ACHN (cell line): ENCODE measurements at regions not wholly inside any gene's neighbourhood (a gene's known extent, or its start where the extent isn't known, plus 50 kb on each side); places are given as distances from the start of the nearest gene placed in this dataset.

Source experiments
- DNase-seq: peaks from one replicate; pipeline ENCODE4 v3.0.0-alpha.2; 2015
- in situ Hi-C: cut with HindIII; loops from 2 replicates; pipeline ENCODE4 v1.10.0; 2017; ENCODE audit warnings: low sequenced_read_pairs, low pct_ligation_motif_present, low pct_unique_long_range_greater_than_20kb

- in situ Hi-C loops = no loop called here
- no peak for DNase-seq
Observed at GRCh38 chr13:83633746-83634145, 248.5 kb downstream of the SLITRK1 start.

- in situ Hi-C loops = no loop called here
- no peak for DNase-seq
Observed at GRCh38 chr13:83622422-83622784, 259.9 kb downstream of the SLITRK1 start.

GRCh38 chr13:83621765-83622421, 260.4 kb downstream of the SLITRK1 start:
- in situ Hi-C loops = no loop called here
- DNase-seq = no peak

GRCh38 chr13:83620530-83621220, 261.6 kb downstream of the SLITRK1 start:
- DNase-seq = no peak
- in situ Hi-C loops = no loop called here

DNA sequence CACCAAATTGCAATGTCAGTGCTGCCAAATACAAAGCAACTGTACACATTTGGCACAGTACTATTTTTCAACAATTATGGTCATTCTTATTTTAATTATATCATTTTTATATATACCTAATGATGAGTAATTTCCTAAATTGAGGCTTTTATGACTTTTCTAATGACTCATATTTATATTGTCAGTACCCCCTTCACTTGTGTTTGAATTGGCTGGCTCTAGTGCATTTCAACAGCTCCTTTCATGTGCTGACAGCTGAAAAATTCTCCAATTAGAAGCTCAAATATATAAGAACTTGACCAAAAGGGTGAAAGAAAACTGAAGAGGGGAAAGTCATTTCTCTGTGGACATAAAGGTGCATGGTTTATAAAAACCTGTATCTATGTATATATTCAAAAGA, 263.3 kb downstream of the SLITRK1 start:
- in situ Hi-C loops = no loop called here
- no peak for DNase-seq

DNA sequence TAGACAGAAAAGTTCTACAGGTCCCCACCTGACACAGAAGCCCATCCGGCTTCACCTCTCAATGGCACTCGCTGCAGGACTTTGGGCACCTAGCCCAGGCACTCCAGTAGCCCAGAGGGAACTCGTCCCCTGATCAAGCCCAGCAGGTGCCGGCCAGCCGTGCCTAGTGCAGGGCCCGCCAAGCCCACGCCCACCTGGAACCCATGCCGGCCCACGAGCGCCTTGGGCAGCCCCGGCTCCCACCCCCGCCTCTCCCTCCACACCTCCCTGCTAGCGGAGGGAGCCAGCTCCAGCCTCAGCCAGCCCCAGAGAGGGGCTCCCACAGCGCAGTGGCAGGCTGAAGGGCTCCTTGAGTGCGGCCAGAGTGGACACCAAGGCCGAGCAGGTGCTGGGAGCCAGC, 268.8 kb downstream of the SLITRK1 start:
- in situ Hi-C loops = no loop called here
- no peak for DNase-seq

DNA sequence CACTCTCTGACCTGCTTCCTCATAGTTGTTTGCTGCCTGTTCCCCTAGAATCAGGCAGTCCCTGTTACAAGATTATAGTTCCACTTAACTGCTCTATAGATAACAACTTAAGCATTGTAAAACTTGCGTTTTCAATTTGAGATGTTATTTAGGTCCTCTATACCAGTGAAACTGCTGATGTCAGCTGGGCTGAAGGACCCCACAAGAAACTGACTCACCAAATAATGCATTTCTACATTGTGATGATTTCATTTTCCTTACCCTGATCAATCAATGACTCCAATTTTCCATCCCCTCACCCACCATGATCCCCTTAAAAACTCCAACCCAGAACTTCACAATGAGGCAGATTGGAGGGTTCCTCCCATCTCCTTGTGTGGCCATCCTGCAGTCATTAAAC, 280.7 kb downstream of the SLITRK1 start:
- in situ Hi-C loops = no loop called here
- DNase-seq = no peak

DNA sequence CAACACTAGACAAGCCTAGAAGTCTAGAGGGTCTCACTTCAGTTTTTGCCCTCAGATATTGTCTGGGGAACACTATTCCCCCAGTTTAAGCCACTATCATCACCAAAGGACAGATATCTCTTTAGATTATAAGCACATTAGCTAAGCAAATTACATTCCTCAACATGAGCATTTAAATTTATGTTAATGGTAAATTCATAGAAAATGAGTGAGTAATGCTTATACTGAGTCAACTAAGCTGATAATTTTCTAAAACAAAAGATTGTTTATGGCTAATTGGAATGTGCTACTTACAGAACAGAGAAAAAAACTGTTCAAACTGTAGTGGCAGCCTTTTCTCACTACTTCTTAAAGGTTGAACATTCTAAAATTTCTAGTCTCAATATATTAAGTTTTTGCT, 290.2 kb downstream of the SLITRK1 start:
- DNase-seq = no peak
- in situ Hi-C loops = no loop called here

- in situ Hi-C loops = no loop called here
- no peak for DNase-seq
Observed at GRCh38 chr13:83589814-83590213, 292.5 kb downstream of the SLITRK1 start.

GRCh38 chr13:83577183-83577582, 305.1 kb downstream of the SLITRK1 start:
- DNase-seq = no peak
- in situ Hi-C loops = no loop called here

DNA sequence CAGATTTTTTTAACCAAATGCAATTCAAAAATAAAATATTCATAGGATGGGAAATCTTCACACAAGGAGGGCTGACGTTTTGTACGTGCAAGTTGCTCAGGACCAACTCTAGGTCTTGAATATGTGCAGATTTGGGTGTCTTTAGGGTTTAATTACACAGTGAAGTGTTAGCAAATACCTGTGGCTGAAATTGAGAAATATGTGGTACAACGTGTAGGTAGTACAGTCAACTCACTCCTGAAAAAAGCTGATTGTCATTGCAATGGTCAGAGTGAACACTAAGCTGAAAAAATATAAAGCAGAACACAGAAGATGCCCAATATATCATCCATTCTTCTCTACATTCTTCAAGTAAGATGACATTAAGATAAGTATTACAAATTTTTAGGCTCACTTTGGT, 314.3 kb downstream of the SLITRK1 start:
- in situ Hi-C loops = no loop called here
- DNase-seq = no peak

DNA sequence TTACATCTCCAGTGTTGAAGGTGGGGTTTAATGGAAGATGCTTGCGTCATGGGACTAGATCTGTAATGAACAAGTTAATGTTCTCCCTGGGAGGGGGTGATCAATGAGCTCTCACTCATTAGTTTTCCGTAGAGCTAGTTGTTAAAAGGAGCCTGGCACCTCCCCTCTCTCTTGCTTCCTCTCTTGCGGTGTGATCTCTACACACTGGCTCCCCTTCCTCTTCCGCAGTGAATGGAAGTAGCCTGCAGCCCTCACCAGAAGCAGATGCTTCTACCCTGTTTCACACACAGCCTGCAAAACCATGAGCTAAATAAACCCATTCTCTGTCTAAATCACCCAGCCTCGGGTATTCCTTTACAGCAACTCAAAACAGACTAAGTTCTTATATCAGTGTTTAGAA, 318.8 kb downstream of the SLITRK1 start:
- in situ Hi-C loops = no loop called here
- no peak for DNase-seq

DNA sequence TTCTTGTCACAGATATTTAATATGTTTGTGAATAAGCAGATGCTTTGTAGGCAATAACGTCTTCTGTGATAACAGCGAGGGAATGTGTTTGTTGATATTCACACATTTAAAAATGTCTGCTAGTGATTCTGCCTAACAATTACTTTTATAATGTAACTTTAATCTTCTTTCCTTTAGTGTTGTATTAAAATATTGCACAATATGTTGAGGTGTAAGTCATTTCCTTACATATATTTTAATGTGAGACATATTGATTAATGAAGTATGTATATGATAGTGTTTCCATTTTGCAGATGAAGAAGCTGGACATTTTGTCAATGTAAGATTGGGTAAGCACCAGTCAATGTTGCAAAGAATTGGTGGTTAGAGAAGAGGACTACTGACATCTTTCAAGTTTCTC, 324.4 kb downstream of the SLITRK1 start:
- in situ Hi-C loops = no loop called here
- DNase-seq = no peak

DNA sequence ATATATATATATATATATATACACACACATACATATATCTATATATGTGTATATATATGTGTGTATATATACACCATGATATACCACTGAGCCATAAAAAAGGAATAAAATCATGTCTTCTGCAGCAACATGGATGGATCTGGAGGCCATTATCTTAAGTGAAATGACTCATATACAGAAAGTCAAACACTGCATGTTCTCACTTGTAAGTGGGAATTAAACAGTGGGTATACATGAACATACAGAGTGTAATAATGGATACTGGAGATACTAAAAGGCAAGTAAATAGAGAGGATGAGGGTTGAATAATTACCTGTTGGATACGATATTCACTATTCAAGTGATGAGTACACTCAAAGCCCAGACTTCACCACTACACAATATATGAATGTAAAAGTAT, 332.6 kb downstream of the SLITRK1 start:
- DNase-seq = no peak
- in situ Hi-C loops = no loop called here

GRCh38 chr13:83547043-83547442, 335.2 kb downstream of the SLITRK1 start:
- no peak for DNase-seq

GRCh38 chr13:83546476-83546875, 335.8 kb downstream of the SLITRK1 start:
- DNase-seq = no peak
- in situ Hi-C loops = no loop called here

More at GRCh38 chr13:83547043-83547442, 335.2 kb downstream of the SLITRK1 start:
- in situ Hi-C loops = no loop called here

- in situ Hi-C loops = no loop called here
- DNase-seq = no peak
Observed at GRCh38 chr13:83538636-83539035, 343.6 kb downstream of the SLITRK1 start.

- in situ Hi-C loops = no loop called here
- no peak for DNase-seq
Observed at GRCh38 chr13:83536941-83537340, 345.3 kb downstream of the SLITRK1 start.

DNA sequence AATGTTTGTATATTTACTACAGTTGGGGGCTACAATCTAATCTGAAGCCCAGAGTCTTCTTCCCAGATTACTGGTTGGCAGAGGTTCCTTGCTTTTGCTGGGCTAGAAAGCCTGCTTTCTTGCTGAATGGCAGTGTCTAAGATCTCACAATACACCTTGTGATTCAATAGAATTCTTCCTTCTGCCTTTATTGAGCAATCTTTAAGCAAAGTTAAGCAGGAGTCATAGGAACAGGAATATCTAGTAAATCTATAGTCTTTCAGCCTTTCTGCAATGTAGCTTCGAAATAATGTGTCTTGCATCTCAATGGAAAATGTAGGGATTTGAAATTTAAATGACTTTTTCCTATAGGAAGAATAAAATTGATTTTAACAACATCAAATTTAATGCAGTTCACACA, 346.1 kb downstream of the SLITRK1 start:
- no peak for DNase-seq
- in situ Hi-C loops = no loop called here

- in situ Hi-C loops = no loop called here
- no peak for DNase-seq
Observed at GRCh38 chr13:83532809-83533208, 349.5 kb downstream of the SLITRK1 start.
